ENCODE measurements at regions not wholly inside any gene's neighbourhood (a gene's known extent, or its start where the extent isn't known, plus 50 kb on each side); places are given as distances from the start of the nearest gene placed in this dataset.
"Not testable (repeated sequence)": the region's sequence is repeated elsewhere in the genome, so short reads cannot be mapped to it uniquely, and the experiment has no call there.

- DNase-seq = no peak
These were observed 314.1 kb upstream of the SGK1 start for GRCh38 chr6:134632024-134632423.

GRCh38 chr6:134631398-134631924 lies 313.5 kb upstream of the SGK1 start:
- no peak for DNase-seq

GRCh38 chr6:134630508-134631121 lies 312.7 kb upstream of the SGK1 start:
- no peak for DNase-seq

- no peak for DNase-seq
These were observed 310.2 kb upstream of the SGK1 start for GRCh38 chr6:134628154-134628553.

- DNase-seq = no peak
These were observed 309.8 kb upstream of the SGK1 start for GRCh38 chr6:134627707-134628106.

GRCh38 chr6:134626589-134626988 lies 308.7 kb upstream of the SGK1 start:
- DNase-seq = no peak

- DNase-seq = no peak
These were observed 308.2 kb upstream of the SGK1 start for GRCh38 chr6:134626086-134626485.

GRCh38 chr6:134624781-134625180 lies 306.9 kb upstream of the SGK1 start:
- DNase-seq = no peak

- DNase-seq = no peak
These were observed 305.5 kb upstream of the SGK1 start for GRCh38 chr6:134623401-134623800.

- DNase-seq = no peak
These were observed 304.7 kb upstream of the SGK1 start for GRCh38 chr6:134622382-134623173.

- DNase-seq = no peak
These were observed 303.9 kb upstream of the SGK1 start for GRCh38 chr6:134621858-134622257.

- DNase-seq = no peak
These were observed 301.9 kb upstream of the SGK1 start for GRCh38 chr6:134619789-134620188.

- DNase-seq = no peak
These were observed 301.2 kb upstream of the SGK1 start for GRCh38 chr6:134619077-134619476.

GRCh38 chr6:134614606-134615485 lies 296.9 kb upstream of the SGK1 start:
- no peak for DNase-seq

- DNase-seq = not testable (repeated sequence)
These were observed 294.2 kb upstream of the SGK1 start for GRCh38 chr6:134612128-134612527.

GRCh38 chr6:134610411-134610810 lies 292.5 kb upstream of the SGK1 start:
- DNase-seq = no peak

GRCh38 chr6:134609716-134610261 lies 291.9 kb upstream of the SGK1 start:
- DNase-seq = no peak

- DNase-seq = no peak
These were observed 289.5 kb upstream of the SGK1 start for GRCh38 chr6:134607411-134607810.

- no peak for DNase-seq
These were observed 287.1 kb upstream of the SGK1 start for GRCh38 chr6:134605034-134605433.

- DNase-seq = no peak
These were observed 286.2 kb upstream of the SGK1 start for GRCh38 chr6:134604014-134604676.

- no peak for DNase-seq
These were observed 285.6 kb upstream of the SGK1 start for GRCh38 chr6:134603561-134603960.

- no peak for DNase-seq
These were observed 284.2 kb upstream of the SGK1 start for GRCh38 chr6:134602123-134602522.

- no peak for DNase-seq
These were observed 282.8 kb upstream of the SGK1 start for GRCh38 chr6:134600671-134601070.
